ENCODE measurements at regions not wholly inside any gene's neighbourhood (a gene's known extent, or its start where the extent isn't known, plus 50 kb on each side); places are given as distances from the start of the nearest gene placed in this dataset.
A peak's percentile ranks its signal among the peaks of the same experiment; 100 is the strongest.

GRCh38 chr4:181559637-181560036 lies 683.6 kb upstream of the TENM3 start:
- Mint-ChIP-seq H3K27ac (ENCODE audit: unreplicated experiment) (no peak overlapping the region), H3K4me3 (ENCODE audit: unreplicated experiment) (no peak overlapping the region), H3K9me3 (ENCODE audit: unreplicated experiment) (no peaks in the 10 kb centered on the region), H3K27me3 (ENCODE audit: unreplicated experiment) (no peaks in the 10 kb centered on the region), H3K4me1 (ENCODE audit: unreplicated experiment) (no peaks in the 10 kb centered on the region), H3K36me3 (ENCODE audit: low read depth, unreplicated experiment) (no peaks in the 10 kb centered on the region)
- no peak for DNase-seq (ENCODE audit: low spot score)
- TF ChIP-seq, protein P1, sequence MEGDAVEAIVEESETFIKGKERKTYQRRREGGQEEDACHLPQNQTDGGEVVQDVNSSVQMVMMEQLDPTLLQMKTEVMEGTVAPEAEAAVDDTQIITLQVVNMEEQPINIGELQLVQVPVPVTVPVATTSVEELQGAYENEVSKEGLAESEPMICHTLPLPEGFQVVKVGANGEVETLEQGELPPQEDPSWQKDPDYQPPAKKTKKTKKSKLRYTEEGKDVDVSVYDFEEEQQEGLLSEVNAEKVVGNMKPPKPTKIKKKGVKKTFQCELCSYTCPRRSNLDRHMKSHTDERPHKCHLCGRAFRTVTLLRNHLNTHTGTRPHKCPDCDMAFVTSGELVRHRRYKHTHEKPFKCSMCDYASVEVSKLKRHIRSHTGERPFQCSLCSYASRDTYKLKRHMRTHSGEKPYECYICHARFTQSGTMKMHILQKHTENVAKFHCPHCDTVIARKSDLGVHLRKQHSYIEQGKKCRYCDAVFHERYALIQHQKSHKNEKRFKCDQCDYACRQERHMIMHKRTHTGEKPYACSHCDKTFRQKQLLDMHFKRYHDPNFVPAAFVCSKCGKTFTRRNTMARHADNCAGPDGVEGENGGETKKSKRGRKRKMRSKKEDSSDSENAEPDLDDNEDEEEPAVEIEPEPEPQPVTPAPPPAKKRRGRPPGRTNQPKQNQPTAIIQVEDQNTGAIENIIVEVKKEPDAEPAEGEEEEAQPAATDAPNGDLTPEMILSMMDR (IDR thresholded peaks at IDR 0.05; ENCODE audit: unreplicated experiment): no peak

DNA sequence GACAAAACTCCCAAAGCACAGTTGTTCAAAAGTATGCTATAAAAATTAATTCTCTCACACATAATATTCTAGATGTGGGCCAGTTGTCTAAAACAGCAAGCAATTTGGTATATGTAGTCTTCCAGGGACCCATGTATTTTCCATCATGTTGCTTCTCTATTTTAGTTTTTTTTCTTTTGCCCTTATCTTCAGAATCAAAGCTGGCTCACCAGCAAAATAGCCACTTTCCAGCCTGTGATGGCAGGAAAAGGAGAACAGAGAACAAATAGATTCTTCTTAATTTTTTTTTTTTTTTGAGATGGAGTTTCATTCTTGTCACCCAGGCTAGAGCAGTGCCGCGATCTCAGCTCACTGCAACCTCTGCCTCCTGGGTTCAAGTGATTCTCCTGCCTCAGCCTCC lies 680.8 kb upstream of the TENM3 start:
- DNase-seq (ENCODE audit: low spot score): no peak
- H3K4me3 Mint-ChIP-seq (ENCODE audit: unreplicated experiment): no peak overlapping the region
- TF ChIP-seq, protein P1 (IDR thresholded peaks at IDR 0.05; ENCODE audit: unreplicated experiment): no peak
- no peaks in the 10 kb centered on the region for H3K9me3 Mint-ChIP-seq (ENCODE audit: unreplicated experiment)
- H3K27me3 Mint-ChIP-seq (ENCODE audit: unreplicated experiment): no peaks in the 10 kb centered on the region
- no peaks in the 10 kb centered on the region for H3K4me1 Mint-ChIP-seq (ENCODE audit: unreplicated experiment)
- no peaks in the 10 kb centered on the region for H3K36me3 Mint-ChIP-seq (ENCODE audit: low read depth, unreplicated experiment)
- H3K27ac Mint-ChIP-seq (ENCODE audit: unreplicated experiment): no peak overlapping the region

GRCh38 chr4:181564625-181565024 lies 678.6 kb upstream of the TENM3 start:
- no peaks in the 10 kb centered on the region for H3K4me1 Mint-ChIP-seq (ENCODE audit: unreplicated experiment)
- H3K9me3 Mint-ChIP-seq (ENCODE audit: unreplicated experiment): no peaks in the 10 kb centered on the region
- DNase-seq (ENCODE audit: low spot score): no peak
- no peaks in the 10 kb centered on the region for H3K36me3 Mint-ChIP-seq (ENCODE audit: low read depth, unreplicated experiment)
- H3K4me3 Mint-ChIP-seq (ENCODE audit: unreplicated experiment): no peak overlapping the region
- TF ChIP-seq, protein P1 (IDR thresholded peaks at IDR 0.05; ENCODE audit: unreplicated experiment): no peak
- H3K27me3 Mint-ChIP-seq (ENCODE audit: unreplicated experiment): no peaks in the 10 kb centered on the region
- no peak overlapping the region for H3K27ac Mint-ChIP-seq (ENCODE audit: unreplicated experiment)

DNA sequence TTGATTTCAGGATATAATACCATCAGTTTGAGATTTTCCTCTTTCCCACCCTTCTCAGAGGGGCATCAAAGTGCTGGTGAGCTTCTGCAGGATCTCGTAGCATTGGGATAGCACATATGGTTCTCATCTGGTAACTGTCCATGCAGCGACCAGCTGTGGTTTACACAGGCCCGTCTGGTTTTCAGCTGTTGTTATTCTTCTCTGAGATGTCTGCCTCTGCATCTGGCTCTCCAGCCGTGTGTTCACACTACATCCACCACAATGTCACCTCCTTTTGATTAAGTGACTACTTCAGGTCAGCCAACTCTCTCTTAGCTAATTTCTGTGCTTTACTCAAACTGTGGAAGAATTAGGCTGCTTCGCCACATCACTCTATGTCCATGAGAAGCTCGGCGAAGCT lies 676.7 kb upstream of the TENM3 start:
- H3K27me3 Mint-ChIP-seq (ENCODE audit: unreplicated experiment): peaks cover 2% of the 10 kb centered on the region
- TF ChIP-seq, protein P1 (IDR thresholded peaks at IDR 0.05; ENCODE audit: unreplicated experiment): no peak
- no peak for DNase-seq (ENCODE audit: low spot score)
- H3K4me1 Mint-ChIP-seq (ENCODE audit: unreplicated experiment): peaks cover 12% of the 10 kb centered on the region
- H3K9me3 Mint-ChIP-seq (ENCODE audit: unreplicated experiment): no peaks in the 10 kb centered on the region
- H3K4me3 Mint-ChIP-seq (ENCODE audit: unreplicated experiment): no peak overlapping the region
- H3K27ac Mint-ChIP-seq (ENCODE audit: unreplicated experiment): no peak overlapping the region
- H3K36me3 Mint-ChIP-seq (ENCODE audit: low read depth, unreplicated experiment): no peaks in the 10 kb centered on the region

GRCh38 chr4:181569553-181569952 lies 673.6 kb upstream of the TENM3 start:
- TF ChIP-seq, protein P1 (IDR thresholded peaks at IDR 0.05; ENCODE audit: unreplicated experiment): peak; percentile 38
- H3K36me3 Mint-ChIP-seq (ENCODE audit: low read depth, unreplicated experiment): no peaks in the 10 kb centered on the region
- no peak for DNase-seq (ENCODE audit: low spot score)
- H3K27me3 Mint-ChIP-seq (ENCODE audit: unreplicated experiment): peaks cover 2% of the 10 kb centered on the region
- peaks cover 16% of the 10 kb centered on the region for H3K4me1 Mint-ChIP-seq (ENCODE audit: unreplicated experiment)
- no peaks in the 10 kb centered on the region for H3K9me3 Mint-ChIP-seq (ENCODE audit: unreplicated experiment)
- H3K27ac Mint-ChIP-seq (ENCODE audit: unreplicated experiment): no peak overlapping the region
- H3K4me3 Mint-ChIP-seq (ENCODE audit: unreplicated experiment): no peak overlapping the region

All from endothelial cell (in vitro differentiated cells).